Stromal cell of bone marrow (primary cell): ENCODE measurements at regions not wholly inside any gene's neighbourhood (a gene's known extent, or its start where the extent isn't known, plus 50 kb on each side); places are given as distances from the start of the nearest gene placed in this dataset.

ENCODE experiments used
- DNase-seq: peaks from one replicate; pipeline ENCODE4 v3.0.0-alpha.2; 2012; ENCODE audit warnings: low read depth

DNA sequence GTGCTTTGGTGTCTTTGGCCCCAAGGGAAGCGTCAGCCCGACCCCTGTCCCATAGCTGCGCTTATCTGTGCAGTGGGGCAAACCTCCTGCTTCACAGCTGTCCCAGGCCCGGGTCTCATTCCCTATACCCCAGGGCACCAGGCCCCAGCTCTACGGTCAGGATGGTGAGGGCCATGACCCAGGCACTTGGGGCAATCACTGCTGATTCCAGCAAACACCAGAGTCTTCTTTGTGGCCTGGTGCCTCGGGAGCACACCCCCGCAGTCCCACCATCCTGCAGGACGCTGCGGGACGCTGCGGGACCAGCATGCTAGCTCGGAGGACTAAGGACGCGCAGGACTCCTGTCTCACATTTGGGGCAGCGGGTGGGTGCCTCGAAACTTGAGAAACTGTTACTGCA lies 116.9 kb upstream of the HDAC4 start:
- no peak for DNase-seq

GRCh38 chr2:239516954-239517305 lies 116.1 kb upstream of the HDAC4 start:
- no peak for DNase-seq

- DNase-seq, result no peak
Observed at GRCh38 chr2:239516286-239516953, 115.6 kb upstream of the HDAC4 start.

GRCh38 chr2:239514754-239515530 lies 114.1 kb upstream of the HDAC4 start:
- no peak for DNase-seq

DNA sequence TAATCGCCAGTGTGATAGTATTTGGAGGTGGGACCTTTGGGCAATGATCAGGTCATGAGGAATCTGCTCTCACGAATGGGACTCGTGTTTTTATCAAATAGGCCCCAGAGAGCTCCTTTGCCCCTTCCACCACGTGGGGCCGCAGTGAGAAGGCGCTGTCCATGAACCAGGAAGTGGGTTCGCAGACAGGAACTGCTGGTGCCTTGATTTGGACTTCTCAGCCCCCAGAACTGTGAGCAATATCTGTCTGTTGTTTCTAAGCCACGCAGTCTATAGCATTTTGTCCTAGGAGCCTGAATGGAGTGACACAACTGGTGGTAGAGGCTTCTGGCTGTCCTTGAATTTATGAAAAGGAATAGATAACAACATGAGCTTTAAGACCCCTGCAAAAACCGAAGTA lies 111.2 kb upstream of the HDAC4 start:
- DNase-seq, result no peak

DNA sequence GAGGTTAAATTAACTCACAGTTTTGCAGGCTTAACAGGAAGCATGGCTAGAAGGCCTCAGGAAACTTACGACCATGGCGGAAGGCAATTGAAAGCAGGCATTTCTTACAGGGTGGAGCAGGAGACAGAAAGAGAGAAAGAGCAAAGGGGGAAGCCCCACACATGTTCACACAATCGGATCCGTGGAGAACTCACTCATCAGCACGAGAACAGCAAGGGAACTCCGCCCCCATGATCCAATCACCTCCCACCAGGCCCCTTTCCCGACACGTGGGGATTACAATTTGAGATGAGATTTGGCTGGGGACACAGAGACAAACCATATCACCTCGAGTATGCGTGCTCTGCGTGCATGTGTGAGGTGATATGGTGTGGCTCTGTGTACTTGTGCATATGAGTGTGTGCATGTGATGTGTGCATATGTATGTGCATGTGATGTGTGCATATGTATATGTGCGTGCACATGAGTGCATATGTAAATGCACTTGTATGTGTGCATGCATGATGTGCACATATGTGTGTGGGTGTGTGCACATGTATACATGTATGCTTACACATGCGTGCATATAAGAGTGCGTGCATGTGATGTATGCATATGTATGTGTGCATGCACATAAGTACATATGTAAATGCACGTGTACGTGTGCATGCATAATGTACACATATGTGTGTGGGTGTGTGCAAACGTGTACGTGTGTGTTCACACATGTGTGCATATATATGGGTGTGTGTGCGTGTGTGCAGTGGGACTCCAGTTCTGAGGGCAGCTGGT lies 108.7 kb upstream of the HDAC4 start:
- DNase-seq, result no peak

DNA sequence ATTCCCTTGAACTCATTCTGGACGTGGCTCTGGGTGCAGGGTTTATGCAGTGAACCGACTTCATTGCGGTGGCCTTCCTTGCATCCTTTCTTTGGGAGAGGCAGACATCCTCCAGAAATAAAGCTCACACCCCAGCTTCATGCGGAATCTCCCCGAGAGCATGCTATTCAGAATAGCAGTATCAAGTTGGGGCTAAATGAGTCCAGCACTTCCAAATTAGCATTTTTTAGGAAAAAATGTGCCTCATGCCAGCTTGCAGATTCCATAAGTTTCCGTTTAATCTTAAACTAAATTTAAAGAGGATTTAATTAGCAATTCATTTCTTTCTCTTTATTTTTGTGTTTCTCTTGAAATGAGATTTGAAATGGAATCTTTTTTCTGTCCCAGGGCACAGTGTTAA lies 107.4 kb upstream of the HDAC4 start:
- DNase-seq, result no peak

- no peak for DNase-seq
Observed at GRCh38 chr2:239507576-239508258, 106.9 kb upstream of the HDAC4 start.

GRCh38 chr2:239506961-239507360 lies 106.1 kb upstream of the HDAC4 start:
- DNase-seq, result no peak

DNA sequence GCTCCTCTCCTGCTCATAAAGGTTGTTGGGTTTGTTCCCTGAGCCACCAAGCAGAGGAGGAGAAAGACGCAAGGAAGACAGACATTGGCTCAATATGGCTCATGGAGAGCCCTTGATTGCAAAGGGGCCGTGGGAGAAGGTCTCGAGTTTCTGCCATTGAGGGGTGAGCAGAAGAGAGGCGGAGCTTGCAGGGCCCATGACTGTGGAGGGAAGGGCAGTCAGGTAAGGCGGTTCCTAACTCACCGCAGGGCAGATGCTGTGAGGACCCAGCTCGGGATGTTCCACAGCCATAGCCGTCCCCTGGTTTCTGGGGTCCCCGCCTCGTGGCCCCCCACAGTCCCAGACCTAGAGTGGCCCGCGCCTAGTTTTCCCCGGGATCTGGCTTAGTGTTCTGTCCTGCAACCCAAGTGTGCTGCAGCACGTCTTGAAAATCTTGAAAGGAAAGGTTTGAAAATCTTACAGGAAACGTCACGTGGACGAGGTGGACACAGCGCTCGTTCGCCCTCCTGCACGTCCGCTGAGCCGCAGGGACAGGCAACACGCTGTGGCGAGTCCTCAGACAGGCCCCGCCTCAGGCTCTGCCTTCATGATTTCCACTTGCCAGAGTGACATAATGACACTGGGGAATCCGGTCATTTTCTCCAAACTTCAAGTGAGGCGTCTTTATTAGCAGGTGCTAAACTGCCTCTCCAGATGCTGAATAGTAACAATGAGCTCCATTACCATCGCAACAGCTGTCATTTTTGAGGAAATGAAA lies 105.5 kb upstream of the HDAC4 start:
- no peak for DNase-seq

DNA sequence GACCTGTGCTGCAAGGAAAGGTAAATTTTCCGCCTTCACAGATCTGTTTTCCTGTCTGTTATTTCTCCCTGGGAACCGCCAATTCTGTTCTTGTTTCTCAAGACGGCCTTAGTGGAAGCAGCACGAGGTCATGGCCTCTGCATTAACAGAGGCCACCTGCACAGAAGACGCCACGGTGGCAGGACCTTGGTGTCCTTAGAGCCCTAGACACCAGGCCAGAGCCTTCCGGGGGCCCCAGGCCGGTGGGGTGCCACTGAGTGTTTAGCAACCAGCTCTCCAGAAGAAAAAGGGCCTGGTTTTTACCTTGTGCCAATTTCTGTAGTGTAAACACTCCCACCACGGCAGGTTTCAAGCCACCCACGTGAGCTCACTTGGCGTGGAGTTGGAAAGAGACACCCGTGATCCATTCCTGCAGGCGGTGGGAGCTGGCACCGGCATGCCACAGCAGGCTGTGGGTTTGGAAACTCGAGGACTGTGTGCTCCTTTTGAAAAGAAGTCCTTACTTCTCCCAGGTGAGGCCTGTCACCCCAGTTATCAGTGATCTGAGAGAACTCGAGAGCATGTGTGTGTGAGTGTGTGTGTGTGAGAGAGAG lies 103.9 kb upstream of the HDAC4 start:
- DNase-seq, result no peak

DNA sequence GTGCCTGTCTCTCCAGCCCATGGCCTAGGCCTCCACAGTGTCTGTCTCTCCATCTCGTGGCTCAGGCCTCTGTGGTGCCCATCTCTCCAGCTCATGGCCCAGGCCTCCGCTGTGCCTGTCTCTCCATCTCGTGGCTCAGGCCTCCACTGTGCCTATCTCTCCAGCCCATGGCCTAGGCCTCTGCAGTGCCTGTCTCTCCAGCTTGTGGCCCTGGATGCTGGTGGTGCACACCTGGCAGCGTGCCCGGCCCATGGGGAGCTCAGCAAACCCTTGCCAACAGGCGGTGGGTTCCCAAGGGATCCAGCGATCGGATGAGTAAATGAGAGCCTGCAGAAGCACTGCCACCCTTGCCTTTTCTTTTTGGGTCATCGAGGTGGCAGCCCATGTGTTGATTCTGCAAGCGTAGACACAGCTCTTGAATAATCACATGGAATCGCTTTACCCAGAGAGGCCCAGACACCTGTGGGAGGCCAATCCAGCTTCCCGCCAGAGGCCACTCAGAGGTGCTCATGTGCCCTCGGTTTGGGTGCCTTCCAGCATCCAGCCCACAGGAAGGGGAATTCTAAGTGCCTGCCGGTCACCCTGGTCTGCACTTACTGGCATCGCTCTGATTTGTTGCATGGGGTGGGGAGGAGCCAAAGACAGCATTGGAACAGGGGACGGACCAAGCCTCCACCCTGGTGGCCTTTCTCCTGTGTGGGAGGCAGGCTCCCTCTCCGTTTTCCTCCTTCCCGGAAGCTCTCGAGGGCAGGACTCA lies 101.8 kb upstream of the HDAC4 start:
- DNase-seq, result no peak

- no peak for DNase-seq
Observed at GRCh38 chr2:239500574-239501550, 100.0 kb upstream of the HDAC4 start.

- peak; percentile 18 for DNase-seq
Observed at GRCh38 chr2:239499726-239500573, 99.1 kb upstream of the HDAC4 start.

- peak; percentile 38 for DNase-seq
Observed at GRCh38 chr2:239498981-239499634, 98.3 kb upstream of the HDAC4 start.

GRCh38 chr2:239498576-239498975 lies 97.8 kb upstream of the HDAC4 start:
- no peak for DNase-seq

DNA sequence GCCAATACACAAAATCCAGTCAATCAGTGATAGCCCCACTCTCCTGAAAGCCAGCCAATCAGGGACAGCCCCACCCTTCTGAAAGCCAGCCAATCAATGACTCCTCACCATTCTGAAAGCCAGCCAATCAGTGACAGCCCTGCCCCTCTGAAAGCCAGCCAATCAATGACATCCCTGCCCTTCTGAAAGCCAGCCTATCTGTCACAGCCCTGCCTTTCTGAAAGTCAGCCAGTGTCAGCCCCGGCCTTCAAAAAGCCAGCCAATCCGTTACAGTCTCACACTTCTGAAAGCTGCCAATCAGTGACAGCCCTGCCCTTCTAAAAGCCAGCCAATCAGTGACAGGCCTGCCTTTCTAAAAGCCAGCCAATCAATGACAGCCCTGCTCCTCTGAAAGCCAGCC lies 95.9 kb upstream of the HDAC4 start:
- DNase-seq, result no peak

DNA sequence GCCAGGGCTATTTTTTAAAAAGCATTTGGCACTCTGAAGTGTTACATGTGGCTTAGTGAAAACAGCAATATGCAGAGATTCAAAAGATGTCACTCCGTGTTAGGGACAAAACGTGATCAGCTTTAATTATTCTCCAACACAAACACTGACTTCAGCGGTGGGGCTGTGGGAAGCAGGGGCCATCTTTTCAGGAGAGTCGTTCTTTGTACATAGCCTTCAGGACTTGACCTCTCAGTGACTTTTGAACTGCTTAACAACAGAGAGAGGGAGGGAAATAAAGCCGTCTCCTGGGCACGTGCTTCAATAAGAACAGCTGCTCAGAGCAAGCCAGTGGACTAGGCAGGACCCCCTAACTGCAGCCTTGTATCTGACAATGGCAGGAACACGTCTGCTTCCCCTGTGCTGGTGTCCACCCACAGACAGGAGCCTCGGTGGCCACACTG lies 95.0 kb upstream of the HDAC4 start:
- DNase-seq, result no peak
